NCI-H1417 (cell line): ENCODE measurements at regions not wholly inside any gene's neighbourhood (a gene's known extent, or its start where the extent isn't known, plus 50 kb on each side); places are given as distances from the start of the nearest gene placed in this dataset.

ENCODE experiments used
- DNase-seq, 3 experiments: peaks; one replicate each; lab custom pipeline; 2025; lab: John Stamatoyannopoulos, UW

GRCh38 chr14:97442363-97442762 lies 645.2 kb downstream of the VRK1 start:
- no peak for DNase-seq

DNA sequence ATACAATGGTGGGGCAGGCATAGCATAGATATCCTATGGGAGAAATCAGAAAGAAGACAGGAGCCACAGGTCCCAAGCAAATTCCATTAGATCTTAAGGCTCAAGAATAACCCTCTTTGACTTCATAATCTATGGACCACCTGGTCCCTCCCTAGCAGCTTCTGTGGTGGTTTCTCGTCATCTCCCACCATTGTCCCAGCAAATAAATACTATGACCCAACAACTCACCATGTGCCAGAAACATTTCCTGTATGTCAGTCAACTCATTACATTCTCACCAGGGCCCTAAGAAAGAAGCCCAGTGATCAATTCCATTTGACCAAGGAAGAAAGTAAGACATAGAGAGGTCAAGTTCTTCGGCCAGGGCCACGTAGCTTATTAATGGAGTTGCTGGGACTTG lies 646.2 kb downstream of the VRK1 start:
- DNase-seq: no peak

DNA sequence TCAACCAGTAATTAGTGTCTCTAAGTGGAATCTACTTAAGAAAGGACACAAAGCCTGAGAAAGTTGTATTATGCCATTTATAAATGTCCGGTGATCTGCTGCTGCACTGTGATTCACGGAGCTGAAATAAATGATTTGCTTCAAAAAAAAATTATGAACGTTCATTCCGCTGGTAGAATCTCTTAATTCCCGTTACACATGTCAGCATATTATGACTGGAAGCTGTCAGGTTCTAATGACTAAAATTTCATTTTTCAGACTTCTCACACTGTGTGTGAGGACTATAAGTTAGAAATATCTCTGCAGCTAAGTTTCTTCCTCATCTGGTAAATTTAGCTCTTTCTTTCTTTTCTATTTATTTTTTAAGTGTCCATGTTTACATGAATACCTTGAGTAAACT lies 647.1 kb downstream of the VRK1 start:
- no peak for DNase-seq

GRCh38 chr14:97445367-97445766 lies 648.2 kb downstream of the VRK1 start:
- DNase-seq: no peak

- DNase-seq: no peak
Observed at GRCh38 chr14:97446087-97446486, 648.9 kb downstream of the VRK1 start.

- no peak for DNase-seq
Observed at GRCh38 chr14:97452314-97452713, 655.1 kb downstream of the VRK1 start.

GRCh38 chr14:97453991-97454390 lies 656.8 kb downstream of the VRK1 start:
- no peak for DNase-seq

- DNase-seq: no peak
Observed at GRCh38 chr14:97456462-97456861, 659.3 kb downstream of the VRK1 start.

DNA sequence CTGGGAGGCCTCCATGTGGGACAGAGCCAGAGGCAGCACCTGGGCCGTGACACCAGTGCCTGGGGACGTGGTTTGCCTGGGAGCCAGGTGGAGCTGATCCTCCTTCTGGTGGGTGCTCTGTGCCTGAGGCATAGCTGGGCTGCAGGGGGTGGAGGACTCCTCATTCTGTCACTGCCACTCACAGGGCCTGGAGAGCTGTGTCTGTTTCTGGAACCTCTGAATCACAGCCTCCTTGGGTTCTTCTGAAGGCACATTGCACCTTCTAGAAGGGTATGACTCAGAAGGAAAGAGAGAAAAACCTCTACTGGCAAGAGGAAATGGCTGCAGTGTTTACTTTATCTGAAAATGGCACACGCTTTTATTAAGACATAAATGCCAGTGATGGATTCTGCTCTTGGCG lies 659.8 kb downstream of the VRK1 start:
- DNase-seq: no peak

- DNase-seq: no peak
Observed at GRCh38 chr14:97457575-97458085, 660.4 kb downstream of the VRK1 start.

DNA sequence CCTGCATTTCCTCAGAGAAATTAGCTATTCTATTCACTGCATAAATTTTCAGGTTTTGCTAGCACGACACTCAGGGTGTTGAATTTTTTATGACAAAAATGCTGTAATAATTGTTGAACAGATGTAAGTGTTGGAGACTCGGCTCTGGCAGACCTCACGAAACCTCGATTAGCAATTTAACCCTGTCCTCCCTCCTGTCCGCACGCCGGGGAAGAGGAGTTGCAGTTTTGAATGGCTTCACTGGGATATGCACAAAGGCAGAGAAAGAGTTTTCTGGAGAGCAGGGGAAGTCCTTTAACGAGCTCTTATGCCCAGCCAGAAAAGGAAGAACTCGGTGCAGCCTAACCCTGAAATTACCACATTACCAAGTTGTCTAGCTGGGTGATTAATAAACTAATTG lies 661.1 kb downstream of the VRK1 start:
- no peak for DNase-seq

DNA sequence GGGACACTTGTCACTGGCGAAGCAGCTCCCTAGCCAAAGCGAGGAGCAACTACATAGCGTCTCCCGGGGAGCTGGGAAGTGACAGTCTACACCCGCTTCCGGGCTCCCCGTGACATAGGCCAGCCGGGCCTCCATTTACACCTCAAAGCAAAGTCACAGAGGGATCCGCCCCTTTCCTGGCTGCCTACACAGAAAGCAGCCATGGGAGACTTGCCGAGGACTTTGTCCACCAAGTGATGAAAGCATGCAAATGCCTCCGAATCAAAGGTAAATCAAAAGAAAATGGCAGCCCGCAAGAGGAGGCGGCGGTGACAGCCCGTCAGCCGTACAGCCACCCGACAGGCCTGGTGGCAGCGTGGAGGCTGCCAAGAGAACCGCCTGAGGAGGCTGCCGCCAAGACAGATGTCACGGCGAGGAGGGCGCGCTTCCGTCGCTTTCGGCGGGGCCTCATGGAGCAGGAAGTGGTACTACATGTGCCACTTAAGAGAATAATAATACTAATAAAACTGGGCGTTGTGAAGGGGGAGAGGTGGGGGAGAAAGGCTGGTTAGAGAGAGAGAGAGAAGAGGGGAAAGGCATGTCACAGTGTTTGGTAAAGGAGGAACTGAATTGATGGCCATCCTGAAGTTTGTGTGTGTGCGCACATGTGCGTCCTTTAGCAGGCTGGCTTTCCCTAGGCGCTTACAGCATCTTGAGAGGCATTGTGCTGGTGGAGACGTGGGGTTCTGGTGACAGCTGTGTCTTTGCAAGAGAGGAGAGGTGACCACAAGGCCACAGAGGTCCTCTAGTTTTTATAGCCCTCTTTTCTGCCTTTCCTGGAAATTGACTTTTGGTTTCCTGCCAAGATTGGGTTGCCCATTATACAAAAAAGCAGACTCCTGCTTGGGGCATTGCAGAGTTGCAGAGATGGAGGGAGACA lies 661.7 kb downstream of the VRK1 start:
- peak in 1 of 3 experiments; percentile 32 for DNase-seq

- no peak for DNase-seq
Observed at GRCh38 chr14:97462081-97462480, 664.9 kb downstream of the VRK1 start.

DNA sequence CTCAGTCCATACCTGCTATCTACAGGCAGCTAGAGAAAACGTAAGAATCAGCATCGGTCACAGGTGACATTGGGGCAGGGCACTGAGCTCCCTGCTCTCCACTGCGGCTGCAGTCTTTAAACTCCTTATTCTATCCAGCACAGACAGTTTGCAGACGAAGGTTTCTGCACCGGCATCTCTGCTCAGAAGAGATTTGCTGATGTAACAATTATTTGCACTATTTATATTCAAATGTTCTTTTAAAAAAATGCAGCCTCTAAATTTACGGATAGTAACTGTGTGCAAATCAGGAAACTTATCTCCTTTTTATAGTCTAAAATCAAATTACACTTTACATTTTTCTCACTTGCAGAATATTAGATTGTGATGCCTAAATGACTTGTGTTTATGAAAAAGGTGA lies 671.0 kb downstream of the VRK1 start:
- DNase-seq: no peak

DNA sequence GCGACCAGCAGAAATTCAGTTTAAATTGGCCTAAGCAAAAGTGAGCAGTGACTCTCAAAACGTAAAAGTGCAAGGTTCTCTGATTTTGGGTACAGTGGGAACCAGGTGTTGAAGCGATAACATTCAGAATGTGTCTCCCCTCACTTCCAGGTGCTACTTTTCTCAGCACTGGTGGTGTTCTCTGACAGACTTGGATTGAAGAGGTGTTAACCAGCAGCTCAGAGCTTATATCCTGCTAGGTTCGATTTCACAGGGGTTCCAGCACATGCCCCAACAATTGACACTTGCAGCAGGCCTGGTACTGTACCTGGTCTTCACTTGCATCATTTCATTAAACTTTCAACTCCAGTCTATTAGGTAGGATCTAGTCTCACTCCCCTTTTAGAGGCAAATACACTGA lies 680.2 kb downstream of the VRK1 start:
- DNase-seq: no peak

- no peak for DNase-seq
Observed at GRCh38 chr14:97485201-97485600, 688.0 kb downstream of the VRK1 start.

GRCh38 chr14:97486601-97487120 lies 689.5 kb downstream of the VRK1 start:
- no peak for DNase-seq

DNA sequence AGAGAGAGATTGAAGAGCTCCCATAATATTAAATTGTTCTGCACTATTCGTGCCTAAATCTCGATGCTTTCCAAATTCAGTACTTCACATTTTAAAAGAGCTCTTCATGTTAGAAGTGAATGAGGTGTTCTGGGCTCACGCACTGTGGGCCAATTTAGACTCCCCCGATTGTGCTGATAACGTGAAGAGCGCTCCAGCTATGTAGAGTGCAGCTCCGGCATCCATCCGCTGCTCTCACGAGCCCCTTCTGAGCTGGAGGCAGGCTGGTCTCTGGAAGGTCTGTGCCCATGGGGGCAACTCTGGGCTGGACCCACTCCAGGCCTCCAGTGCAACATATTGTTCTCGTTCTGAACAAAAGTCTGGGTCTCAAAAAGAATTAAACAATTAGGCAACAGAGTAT lies 692.6 kb downstream of the VRK1 start:
- DNase-seq: no peak

DNA sequence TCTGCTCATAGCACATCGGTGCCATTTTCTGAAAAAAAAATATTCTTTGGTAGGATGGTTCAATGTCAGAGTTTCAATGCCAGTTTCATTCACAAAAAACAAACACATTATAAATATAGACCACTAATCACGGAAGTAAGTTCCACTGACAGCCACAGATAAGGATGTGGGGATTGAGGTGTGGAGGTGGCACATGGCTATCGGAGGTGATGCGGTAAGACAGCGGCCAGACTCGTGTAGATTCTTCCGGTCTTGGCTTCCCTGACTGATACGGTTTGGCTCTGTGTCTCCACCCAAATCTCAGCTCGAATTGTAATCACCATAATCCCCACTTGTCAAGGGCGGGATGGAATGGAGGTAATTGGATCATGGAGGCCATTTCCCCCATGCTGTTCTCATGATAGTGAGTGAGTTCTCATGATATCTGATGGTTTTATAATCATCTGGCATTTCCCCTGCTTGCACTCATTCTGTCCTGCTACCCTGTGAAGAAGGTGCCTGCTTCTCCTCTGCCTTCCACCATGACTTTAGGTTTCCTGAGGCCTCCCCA lies 693.4 kb downstream of the VRK1 start:
- DNase-seq: no peak

DNA sequence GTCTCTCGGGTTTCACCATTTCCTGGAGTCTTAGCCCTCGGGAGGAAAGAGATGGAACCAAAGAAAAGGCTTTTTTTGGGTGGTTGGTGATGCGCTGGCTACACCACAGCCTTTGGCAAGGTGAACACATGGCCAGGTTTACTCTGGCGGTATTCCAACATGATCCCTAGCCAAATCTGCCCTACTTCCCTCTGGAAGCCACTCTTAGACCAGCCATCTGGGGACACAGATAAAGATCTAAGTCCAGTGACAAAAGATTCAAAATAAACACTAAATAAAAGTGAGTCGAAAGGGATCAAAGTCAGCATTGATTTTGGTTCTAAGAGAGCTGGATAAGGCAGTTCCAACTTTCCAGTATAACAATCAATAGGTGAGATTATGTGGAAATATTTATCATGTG lies 694.5 kb downstream of the VRK1 start:
- no peak for DNase-seq

DNA sequence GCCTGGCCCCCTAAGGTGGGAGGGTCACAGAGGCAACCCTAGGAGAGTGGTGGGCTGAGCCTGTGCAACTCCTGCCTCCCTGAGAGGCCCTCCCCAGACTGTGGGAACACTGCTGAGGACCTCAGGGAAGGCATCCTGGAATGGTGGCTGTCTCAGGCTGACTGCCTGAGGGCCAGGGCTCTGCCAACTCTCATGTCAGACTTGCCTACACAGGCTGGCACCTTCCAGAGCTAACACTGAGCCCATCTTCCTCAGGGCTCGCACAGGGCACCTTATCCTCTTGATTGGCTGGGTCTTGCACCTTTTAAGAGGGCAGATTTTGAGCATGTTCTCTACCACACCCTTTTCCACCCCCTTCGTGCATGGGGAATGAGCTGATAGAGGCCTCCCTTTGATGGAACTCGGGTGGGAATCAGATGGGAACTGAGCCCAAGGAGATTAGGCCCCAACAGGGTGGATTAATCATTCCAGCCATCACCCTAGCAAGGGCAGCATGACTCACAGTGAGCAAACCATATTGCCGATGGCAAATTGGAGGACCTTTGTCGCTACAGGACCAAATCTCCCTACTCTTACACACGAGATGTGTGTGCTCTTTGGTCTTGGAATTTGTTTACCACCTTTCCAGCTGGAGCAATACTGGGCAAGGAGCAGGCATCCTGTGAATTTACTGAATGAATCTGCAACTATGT lies 702.8 kb downstream of the VRK1 start:
- no peak for DNase-seq

DNA sequence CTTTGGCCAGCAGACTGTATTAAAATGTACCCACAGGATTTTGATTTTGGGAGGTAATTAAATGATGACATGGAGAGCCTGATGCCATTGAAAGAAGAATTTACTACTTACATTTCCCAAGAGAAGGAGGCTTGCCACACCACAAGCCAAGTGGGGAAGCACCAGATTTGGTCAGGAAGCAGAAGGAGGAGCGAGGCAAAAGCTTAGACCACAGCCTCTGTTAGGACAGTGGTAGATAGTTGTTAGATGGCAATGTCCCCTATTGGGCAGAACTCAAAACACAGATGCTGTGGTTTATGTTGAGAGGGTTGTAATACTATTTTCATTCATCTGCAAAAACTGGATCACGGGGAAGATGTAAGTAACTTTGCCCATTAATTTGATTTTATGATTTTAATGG lies 709.4 kb downstream of the VRK1 start:
- no peak for DNase-seq

DNA sequence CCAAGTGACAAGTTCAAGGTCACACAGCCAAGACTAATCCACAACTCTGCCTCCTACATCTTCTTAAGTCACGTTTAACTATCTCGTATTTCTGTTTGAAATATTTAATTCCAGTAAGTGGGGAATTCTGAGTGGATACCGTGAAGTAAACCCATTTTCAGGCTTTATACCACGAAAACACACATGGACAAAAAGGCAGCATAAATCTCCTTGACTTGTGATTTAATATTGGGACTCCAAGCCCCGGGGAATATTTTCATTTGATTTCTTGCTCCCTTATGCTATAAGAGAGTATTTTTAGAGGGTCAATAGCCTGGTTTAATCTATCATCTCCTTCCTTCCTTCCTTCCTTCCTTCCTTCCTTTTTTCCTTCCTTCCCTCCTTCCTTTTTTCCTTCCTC lies 716.7 kb downstream of the VRK1 start:
- DNase-seq: no peak
